H1 (cell line): ENCODE measurements at regions not wholly inside any gene's neighbourhood (a gene's known extent, or its start where the extent isn't known, plus 50 kb on each side); places are given as distances from the start of the nearest gene placed in this dataset.

Experiments
- CTCF ChIA-PET: fragments of 300-600 bp; sonication (Branson Sonifier 250); formaldehyde crosslinking; loops from one replicate; lab custom pipeline; 2021; ENCODE audit not compliant: partially characterized antibody; lab: Charles Lee
- POLR2A ChIA-PET: fragments of 300-600 bp; sonication (Branson Sonifier 250); formaldehyde crosslinking; loops from one replicate; lab custom pipeline; 2021; ENCODE audit warnings: inconsistent platforms; ENCODE audit not compliant: partially characterized antibody; lab: Charles Lee
- DNase-seq, 2 experiments: peaks; one replicate each; pipeline versions ENCODE4 v3.0.0 to v3.0.0-alpha.2; 2010 to 2022; ENCODE audit warnings: low spot score in 2 of 2, low read depth in 1 of 2, mixed read lengths in 1 of 2
- FAIRE-seq: peaks from 2 replicates; lab custom pipeline; 2011; peaks lifted over from hg19 to GRCh38; lab: Jason Lieb, UNC
- H2AFZ ChIP-seq: 2 replicates; pipeline ENCODE4 v1.8.1; 2012; ENCODE audit warnings: low read length, inconsistent platforms
- H2AK5ac ChIP-seq: 2 replicates; pipeline ENCODE4 v1.6.1; 2013; ENCODE audit warnings: low read depth, low read length
- H2BK120ac ChIP-seq: replicated peaks from 2 replicates; pipeline ENCODE3; 2013; ENCODE audit warnings: low read depth, low read length, inconsistent platforms
- H2BK12ac ChIP-seq: 2 replicates; pipeline ENCODE4 v1.6.1; 2013; ENCODE audit warnings: low read depth, low read length
- H2BK15ac ChIP-seq: 2 replicates; pipeline ENCODE4 v1.6.1; 2013; ENCODE audit warnings: low read length
- H2BK20ac ChIP-seq: 2 replicates; pipeline ENCODE4 v1.6.1; 2013; ENCODE audit warnings: low read length
- H2BK5ac ChIP-seq: 2 replicates; pipeline ENCODE4 v1.6.1; 2013; ENCODE audit warnings: low read depth, low read length
- H3K14ac ChIP-seq: 2 replicates; pipeline ENCODE4 v1.6.1; 2013; ENCODE audit warnings: inconsistent platforms; ENCODE audit not compliant: insufficient read length
- H3K18ac ChIP-seq: 2 replicates; pipeline ENCODE4 v1.6.1; 2013; ENCODE audit warnings: low read length; ENCODE audit errors: extremely low read depth
- H3K23ac ChIP-seq: 2 replicates; pipeline ENCODE4 v1.6.1; 2013; ENCODE audit warnings: inconsistent platforms; ENCODE audit not compliant: insufficient read length
- H3K23me2 ChIP-seq: 2 replicates; pipeline ENCODE4 v1.6.1; 2013; ENCODE audit warnings: low read depth, low read length
- H3K27ac ChIP-seq: 2 replicates; pipeline ENCODE4 v1.6.1; 2011; ENCODE audit warnings: low read depth, low read length, inconsistent platforms
- H3K27me3 ChIP-seq, 4 experiments: replicated peaks in 1 of 4; 1 replicate in 1 of 4; 2 replicates in 3 of 4; pipeline versions ENCODE4 v1.6.1 to v1.8.1; 2011 to 2013; ENCODE audit warnings: low read length in 3 of 4, mild to moderate bottlenecking in 3 of 4, inconsistent platforms in 2 of 4, mixed read lengths in 2 of 4, moderate library complexity in 1 of 4; ENCODE audit not compliant: control insufficient read depth in 3 of 4, insufficient read depth in 3 of 4; ENCODE audit errors: extremely low read depth in 1 of 4
- H3K36me3 ChIP-seq, 4 experiments: 2 replicates each; pipeline versions ENCODE4 v1.6.1 to v1.8.1; 2011 to 2013; ENCODE audit warnings: mild to moderate bottlenecking in 4 of 4, low read length in 3 of 4, moderate library complexity in 2 of 4, control low read depth in 1 of 4, inconsistent platforms in 1 of 4; ENCODE audit not compliant: insufficient read depth in 4 of 4, control insufficient read depth in 2 of 4
- H3K4ac ChIP-seq: replicated peaks from 2 replicates; pipeline ENCODE3; 2013; ENCODE audit warnings: low read length, low read depth, mixed read lengths, inconsistent platforms; ENCODE audit not compliant: insufficient read length
- H3K4me1 ChIP-seq, 4 experiments: replicated peaks in 1 of 4; 1 replicate in 1 of 4; 2 replicates in 3 of 4; pipeline versions ENCODE4 v1.6.1 to v1.8.1; 2011 to 2013; ENCODE audit warnings: low read length in 3 of 4, inconsistent platforms in 2 of 4, mixed read lengths in 1 of 4; ENCODE audit not compliant: insufficient read depth in 4 of 4, control insufficient read depth in 3 of 4
- H3K4me2 ChIP-seq, 2 experiments: 2 replicates each; pipeline versions ENCODE4 v1.6.1 to v1.8.1; 2011 to 2013; ENCODE audit warnings: low read depth in 2 of 2, low read length in 2 of 2, control low read depth in 1 of 2, inconsistent platforms in 1 of 2, mild to moderate bottlenecking in 1 of 2; ENCODE audit not compliant: insufficient read depth in 1 of 2
- H3K4me3 ChIP-seq, 4 experiments: fragments of 200-600, 300-600 bp in 1 of 4; sonication (generic), shearing (Covaris generic), sonication (Bioruptor Twin) in 1 of 4; 2 replicates each; pipeline versions ENCODE4 v1.5.1 to v1.8.1; 2011 to 2016; ENCODE audit warnings: low read length in 4 of 4, low read depth in 3 of 4, control low read depth in 2 of 4, inconsistent platforms in 2 of 4, mild to moderate bottlenecking in 2 of 4, mixed read lengths in 1 of 4, moderate library complexity in 1 of 4; ENCODE audit not compliant: insufficient read depth in 2 of 4; ENCODE audit errors: extremely low read depth in 1 of 4
- H3K56ac ChIP-seq: replicated peaks from 2 replicates; pipeline ENCODE3; 2013; ENCODE audit warnings: low read depth, mild to moderate bottlenecking, mixed read lengths, low read length, inconsistent platforms; ENCODE audit not compliant: insufficient read length
- H3K79me1 ChIP-seq: 2 replicates; pipeline ENCODE4 v1.6.1; 2013; ENCODE audit warnings: low read depth, low read length, control low read depth
- H3K79me2 ChIP-seq, 2 experiments: 2 replicates each; pipeline versions ENCODE4 v1.6.1 to v1.8.1; 2012 to 2013; ENCODE audit warnings: low read length in 2 of 2, mild to moderate bottlenecking in 2 of 2, inconsistent platforms in 1 of 2; ENCODE audit not compliant: insufficient read depth in 2 of 2, control insufficient read depth in 1 of 2
- H3K9ac ChIP-seq, 4 experiments: replicated peaks in 1 of 4; 1 replicate in 1 of 4; 2 replicates in 3 of 4; pipeline versions ENCODE4 v1.6.1 to v1.8.1; 2011 to 2013; ENCODE audit warnings: low read depth in 3 of 4, low read length in 3 of 4, control low read depth in 2 of 4, mild to moderate bottlenecking in 2 of 4, moderate library complexity in 2 of 4, inconsistent platforms in 1 of 4; ENCODE audit errors: extremely low read depth in 1 of 4
- H3K9me3 ChIP-seq, 2 experiments: 2 replicates each; pipeline versions ENCODE4 v1.6.1 to v1.8.1; 2012 to 2013; ENCODE audit warnings: mild to moderate bottlenecking in 2 of 2, moderate library complexity in 2 of 2, control low read depth in 1 of 2, inconsistent platforms in 1 of 2, low read depth in 1 of 2, low read length in 1 of 2, mixed read lengths in 1 of 2; ENCODE audit not compliant: insufficient read depth in 2 of 2
- H4K20me1 ChIP-seq, 2 experiments: replicated peaks in 1 of 2; 2 replicates each; pipeline versions ENCODE3 to v1.8.1; 2011 to 2013; ENCODE audit warnings: inconsistent platforms in 2 of 2, low read length in 2 of 2, mild to moderate bottlenecking in 1 of 2; ENCODE audit not compliant: insufficient read depth in 2 of 2, control insufficient read depth in 1 of 2
- H4K5ac ChIP-seq: 2 replicates; pipeline ENCODE4 v1.6.1; 2013; ENCODE audit warnings: low read length, low read depth, mixed read lengths, inconsistent platforms; ENCODE audit not compliant: insufficient read length
- H4K8ac ChIP-seq: 2 replicates; pipeline ENCODE4 v1.8.0; 2013; ENCODE audit warnings: mild to moderate bottlenecking, moderate library complexity, low read length, inconsistent platforms; ENCODE audit not compliant: insufficient read depth; ENCODE audit errors: extremely low read depth
- H4K91ac ChIP-seq: replicated peaks from 2 replicates; pipeline ENCODE3; 2013; ENCODE audit warnings: low read length, mixed read lengths, inconsistent platforms; ENCODE audit not compliant: insufficient read length
- ASH2L ChIP-seq: fragments of 200-600, 300-600 bp; sonication (generic); IDR thresholded peaks from one replicate; pipeline ENCODE4 v1.7.1; 2017; ENCODE audit warnings: low read length
- ATF2 ChIP-seq: IDR thresholded peaks from 2 replicates; pipeline ENCODE4 v1.6.1; 2012; ENCODE audit warnings: low read length, inconsistent platforms
- CBX8 ChIP-seq: fragments of 300-800, 300-1000 bp; sonication (generic); IDR thresholded peaks from 2 replicates; pipeline ENCODE4 v1.7.1; 2016; ENCODE audit warnings: low read depth, low read length, borderline replicate concordance
- EGR1 ChIP-seq: IDR thresholded peaks from 2 replicates; pipeline ENCODE4 v1.6.1; 2011; ENCODE audit warnings: low read depth, low read length, borderline replicate concordance
- EP300 ChIP-seq, 2 experiments: IDR thresholded peaks; 1 replicate in 1 of 2; 2 replicates in 1 of 2; pipeline ENCODE4 v1.6.1; 2011 to 2012; ENCODE audit warnings: low read depth in 2 of 2, low read length in 2 of 2, mild to moderate bottlenecking in 2 of 2, borderline replicate concordance in 1 of 2, inconsistent platforms in 1 of 2, moderate library complexity in 1 of 2
- KDM4A ChIP-seq: IDR thresholded peaks from one replicate; pipeline ENCODE4 v1.7.1; 2012; ENCODE audit warnings: low read depth, mild to moderate bottlenecking, moderate library complexity, low read length, inconsistent platforms; ENCODE audit not compliant: severe bottlenecking
- MAX ChIP-seq: IDR thresholded peaks from 2 replicates; pipeline ENCODE4 v1.6.1; 2012; ENCODE audit warnings: inconsistent platforms
- RAD21 ChIP-seq, 2 experiments: IDR thresholded peaks in 1 of 2; conservative IDR thresholded peaks in 1 of 2; 2 replicates each; pipeline ENCODE4 v1.6.1; 2011; ENCODE audit warnings: low read depth in 2 of 2, low read length in 2 of 2, improper control_type of control experiment in 1 of 2, inconsistent platforms in 1 of 2, mild to moderate bottlenecking in 1 of 2, moderate library complexity in 1 of 2
- SUZ12 ChIP-seq: fragments of 200-600 bp; sonication (generic); IDR thresholded peaks from 2 replicates; pipeline ENCODE4 v1.6.1; 2012; ENCODE audit warnings: mild to moderate bottlenecking, inconsistent platforms, low read length, moderate library complexity, mixed read lengths
- WGBS, 2 experiments: shearing (Covaris generic) in 1 of 2; methylation state at CpG; one replicate each; pipeline versions ENCODE4 v1.1.6 to v1.1.7; 2013 to 2015; ENCODE audit warnings: low lambda C conversion rate in 2 of 2, mixed read lengths in 2 of 2, inconsistent platforms in 1 of 2, low coverage in 1 of 2, missing lambda C conversion rate in 1 of 2; ENCODE audit not compliant: insufficient replicate concordance in 2 of 2, insufficient coverage in 1 of 2, insufficient read length in 1 of 2; ENCODE audit errors: extremely low coverage in 1 of 2, missing lambda C conversion rate in 1 of 2; 5-methylcytosine and 5-hydroxymethylcytosine counted together

- 87% methylated on average over 8 of the region's 8 CpGs; no CpG with 5 or more reads in 1 of the 2 experiments for WGBS, 2 experiments
- no peak overlapping the region for H3K9ac ChIP-seq
- no peak overlapping the region for H2BK5ac ChIP-seq
- H2BK20ac ChIP-seq = no peak overlapping the region
- DNase-seq (no peak), FAIRE-seq (no peak)
- H4K91ac ChIP-seq = no peak overlapping the region
- H2BK15ac ChIP-seq = no peak overlapping the region
- H3K23ac ChIP-seq = no peak overlapping the region
- no peaks in the 10 kb centered on the region for H3K36me3 ChIP-seq
- no peaks in the 10 kb centered on the region for H3K79me2 ChIP-seq
- no peak overlapping the region for H4K8ac ChIP-seq
- ChIA-PET POLR2A (no interaction called here), CTCF (interaction anchor here (0.7 to 5.7 kb wide), 6 partner anchors 12 to 124 kb away, joined by 3 to 45 read pairs (median 8); no protein-coding TSS in a partner anchor)
- H3K18ac ChIP-seq = no peak overlapping the region
- H2BK120ac ChIP-seq = no peak overlapping the region
- H2AFZ ChIP-seq = 0 out of 2 replicates have a peak overlapping the region, but pooled peaks have one; percentile 76
- H3K27me3 ChIP-seq = peaks cover 5 to 11% (median 9%) of the 10 kb centered on the region in 4 experiments
- no peak overlapping the region for H3K4ac ChIP-seq
- H2BK12ac ChIP-seq = no peak overlapping the region
- H3K4me1 ChIP-seq = peaks cover 0 to 6% (median 3%) of the 10 kb centered on the region in 4 experiments; a peak in 3 of 7 replicates
- no peak overlapping the region for H3K27ac ChIP-seq
- H3K4me2 ChIP-seq = no peak overlapping the region
- no peak overlapping the region for H3K14ac ChIP-seq
- no peak overlapping the region for H3K4me3 ChIP-seq
- no peaks in the 10 kb centered on the region; a peak in 1 of 4 replicates for H3K9me3 ChIP-seq
- no peak overlapping the region for H2AK5ac ChIP-seq
- H4K20me1 ChIP-seq = no peaks in the 10 kb centered on the region
- no peak overlapping the region for H3K56ac ChIP-seq
- peaks cover under 1% of the 10 kb centered on the region; the same call in 1 of the 2 replicates for H3K23me2 ChIP-seq
- no peaks in the 10 kb centered on the region for H3K79me1 ChIP-seq
- H4K5ac ChIP-seq = no peak overlapping the region
- TF ChIP-seq EP300 (IDR thresholded peaks at IDR 0.05; ENCODE audit: borderline replicate concordance in 1 of 2, low read depth in 2 of 2, low read length in 2 of 2) (no peak), ATF2 (no peak), EGR1 (no peak), ASH2L (no peak), SUZ12 (no peak), CBX8 (no peak), RAD21 (IDR thresholded peaks at IDR 0.05 in 1 of 2, conservative IDR thresholded peaks at IDR 0.05 in 1 of 2; ENCODE audit: low read depth in 2 of 2, low read length in 2 of 2) (no peak), MAX (no peak), KDM4A (no peak)
Measured at GRCh38 chr15:98416222-98416855, 232.0 kb upstream of the IGF1R start.
